ENCODE measurements at regions not wholly inside any gene's neighbourhood (a gene's known extent, or its start where the extent isn't known, plus 50 kb on each side); places are given as distances from the start of the nearest gene placed in this dataset.

GRCh38 chr3:70657454-70657853 is 345.0 kb upstream of the MDFIC2 start:
- TF ChIP-seq SP1 (CRISPR knock-in tag; IDR thresholded peaks at IDR 0.05) (no peak), ZNF274 (IDR thresholded peaks at IDR 0.05; ENCODE audit: borderline replicate concordance, low read depth, low read length) (no peak), NFRKB (IDR thresholded peaks at IDR 0.05; ENCODE audit: low read depth) (no peak), OTX1 (CRISPR knock-in tag; IDR thresholded peaks at IDR 0.05) (no peak), PTTG1 (tag; IDR thresholded peaks at IDR 0.05; ENCODE audit: low read depth) (no peak), HDAC3 (IDR thresholded peaks at IDR 0.05; ENCODE audit: borderline replicate concordance, partially characterized antibody) (no peak), KHSRP (IDR thresholded peaks at IDR 0.05) (no peak), CTCF (IDR thresholded peaks at IDR 0.05 in 2 of 3, conservative IDR thresholded peaks at IDR 0.05 in 1 of 3; ENCODE audit: insufficient read depth in 2 of 3, low read depth in 1 of 3, low read length in 3 of 3) (no peak), POLR2A (conservative IDR thresholded peaks at IDR 0.05) (no peak), RAD21 (CRISPR knock-in tag; conservative IDR thresholded peaks at IDR 0.05 in 1 of 2, IDR thresholded peaks at IDR 0.05 in 1 of 2) (no peak), CBX3 (IDR thresholded peaks at IDR 0.05; ENCODE audit: borderline replicate concordance in 1 of 2, low read length in 2 of 2) (no peak)
- TF ChIP-seq, protein P1, sequence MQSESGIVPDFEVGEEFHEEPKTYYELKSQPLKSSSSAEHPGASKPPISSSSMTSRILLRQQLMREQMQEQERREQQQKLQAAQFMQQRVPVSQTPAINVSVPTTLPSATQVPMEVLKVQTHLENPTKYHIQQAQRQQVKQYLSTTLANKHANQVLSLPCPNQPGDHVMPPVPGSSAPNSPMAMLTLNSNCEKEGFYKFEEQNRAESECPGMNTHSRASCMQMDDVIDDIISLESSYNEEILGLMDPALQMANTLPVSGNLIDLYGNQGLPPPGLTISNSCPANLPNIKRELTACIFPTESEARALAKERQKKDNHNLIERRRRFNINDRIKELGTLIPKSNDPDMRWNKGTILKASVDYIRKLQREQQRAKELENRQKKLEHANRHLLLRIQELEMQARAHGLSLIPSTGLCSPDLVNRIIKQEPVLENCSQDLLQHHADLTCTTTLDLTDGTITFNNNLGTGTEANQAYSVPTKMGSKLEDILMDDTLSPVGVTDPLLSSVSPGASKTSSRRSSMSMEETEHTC (IDR thresholded peaks at IDR 0.05): no peak
